Fibroblast of gingiva (primary cell): ENCODE measurements at regions not wholly inside any gene's neighbourhood (a gene's known extent, or its start where the extent isn't known, plus 50 kb on each side); places are given as distances from the start of the nearest gene placed in this dataset.

ENCODE experiments used
- DNase-seq: peaks from one replicate; pipeline ENCODE4 v3.0.0-alpha.2; 2011; ENCODE audit warnings: low read depth

DNA sequence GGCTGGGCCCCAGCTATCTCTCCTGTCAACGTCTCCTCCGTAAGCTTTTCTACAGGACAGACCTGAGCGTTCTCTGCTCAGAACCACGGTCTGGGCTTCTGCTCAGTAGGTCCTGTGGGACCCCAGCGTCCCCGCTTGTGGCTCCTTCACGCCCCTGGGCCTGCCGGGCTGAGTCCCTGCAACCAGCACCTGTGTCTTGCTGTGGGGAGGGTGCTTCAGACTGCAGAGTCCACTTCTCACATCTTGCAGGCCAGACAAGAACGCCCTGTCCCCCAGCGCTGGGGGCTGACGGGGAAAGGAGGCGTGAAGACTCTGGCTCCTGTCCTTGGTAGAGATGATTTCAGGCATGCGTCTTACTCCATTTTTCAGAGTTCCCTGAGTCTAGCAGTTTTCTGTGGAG lies 1480.8 kb downstream of the BRD1 start:
- DNase-seq, result no peak

DNA sequence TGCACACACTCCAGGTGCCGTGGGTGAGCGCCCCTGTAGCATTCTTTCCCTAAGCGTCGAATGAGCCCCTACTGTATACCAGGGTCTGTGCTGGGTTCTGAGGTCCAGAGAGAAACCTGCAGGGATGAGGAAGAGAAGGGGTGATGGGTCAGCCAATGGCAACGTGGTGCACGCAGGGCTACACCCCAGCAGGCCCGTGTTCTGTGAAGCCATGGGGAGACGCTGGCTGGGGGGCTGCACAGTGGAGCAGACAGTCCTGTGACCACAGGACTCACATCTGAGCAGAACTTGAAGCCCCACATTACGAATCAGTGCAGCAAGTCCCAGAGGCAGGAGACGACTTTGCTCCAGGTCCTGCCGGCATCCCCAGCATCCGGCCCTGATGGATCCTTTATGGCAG lies 1481.4 kb downstream of the BRD1 start:
- DNase-seq, result no peak

DNA sequence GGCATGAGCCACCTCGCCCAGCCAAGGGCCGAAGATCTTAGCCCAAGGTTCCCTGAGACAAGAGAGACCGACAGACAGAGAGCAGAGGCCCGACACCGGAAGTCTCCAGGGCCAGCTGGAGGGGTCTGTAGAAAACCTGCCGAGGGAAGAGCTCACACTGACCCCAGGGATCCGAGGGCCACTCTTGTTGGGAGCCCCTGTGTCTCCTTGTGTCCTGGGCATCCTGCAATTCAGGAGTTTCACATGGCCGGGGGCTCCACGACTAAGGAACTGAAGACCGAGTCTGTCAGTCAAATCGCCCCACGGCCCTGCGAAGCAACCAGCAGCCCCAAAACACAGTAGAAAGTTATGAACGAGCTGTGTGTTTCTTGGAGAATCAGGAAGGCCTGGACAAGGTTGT lies 1482.0 kb downstream of the BRD1 start:
- no peak for DNase-seq

DNA sequence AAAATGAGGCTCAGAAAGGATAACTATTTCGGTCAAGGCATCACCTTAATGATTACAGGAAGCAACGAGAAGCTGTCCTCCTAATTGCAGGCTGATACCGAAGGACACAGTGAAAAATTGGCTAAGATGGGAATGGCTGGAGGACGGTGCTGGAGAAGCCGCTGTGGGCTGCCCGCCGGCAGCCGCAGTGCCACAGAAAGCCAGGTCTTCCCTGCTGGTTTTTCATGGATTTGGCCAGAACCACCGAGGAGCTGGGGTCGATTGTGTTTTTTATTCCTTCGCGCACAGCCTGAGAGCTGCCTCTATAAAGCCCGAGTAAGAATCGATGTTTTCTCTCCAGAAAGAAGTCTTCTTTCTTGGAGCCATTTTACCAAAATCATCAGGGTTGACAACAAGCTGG lies 1484.2 kb downstream of the BRD1 start:
- DNase-seq, result no peak

DNA sequence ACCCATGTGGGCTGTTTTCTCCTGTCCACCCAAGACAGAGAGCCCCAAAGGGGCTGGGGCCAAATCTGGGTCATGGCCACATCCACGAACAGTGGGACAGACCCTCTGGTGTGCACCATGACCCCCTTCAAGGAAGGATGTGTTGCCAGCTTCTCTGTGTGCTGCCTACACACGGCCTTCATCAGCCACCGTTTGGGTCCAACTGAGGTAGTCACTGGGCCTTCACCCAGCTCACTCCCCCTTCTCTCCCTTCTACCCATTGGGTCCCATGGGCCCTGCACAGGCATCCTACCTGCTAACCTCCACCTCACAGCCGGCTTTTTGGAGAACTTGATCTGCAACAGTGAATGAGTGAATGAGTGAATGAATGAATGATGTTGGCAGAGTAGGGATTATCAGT lies 1484.9 kb downstream of the BRD1 start:
- DNase-seq, result no peak

DNA sequence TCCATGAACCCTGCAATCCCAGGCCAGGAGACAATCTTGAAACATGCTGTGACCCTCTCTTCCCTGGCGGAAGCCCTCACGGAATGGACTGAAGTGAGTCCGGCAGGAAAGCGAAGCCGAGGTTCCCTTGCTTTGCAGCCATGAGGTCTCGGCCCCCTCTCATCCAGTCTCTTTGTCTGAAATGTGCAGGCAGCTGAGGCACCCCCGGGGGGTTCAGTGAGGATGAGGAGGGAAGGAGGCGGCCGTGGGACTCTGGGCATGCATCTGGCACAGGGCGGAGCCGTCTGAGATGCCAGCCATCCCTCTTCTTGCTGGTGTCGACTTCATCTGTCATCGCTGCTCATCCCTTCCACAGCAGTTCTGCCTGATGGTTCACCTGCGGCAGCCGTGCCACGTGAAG lies 1485.7 kb downstream of the BRD1 start:
- DNase-seq, result no peak

DNA sequence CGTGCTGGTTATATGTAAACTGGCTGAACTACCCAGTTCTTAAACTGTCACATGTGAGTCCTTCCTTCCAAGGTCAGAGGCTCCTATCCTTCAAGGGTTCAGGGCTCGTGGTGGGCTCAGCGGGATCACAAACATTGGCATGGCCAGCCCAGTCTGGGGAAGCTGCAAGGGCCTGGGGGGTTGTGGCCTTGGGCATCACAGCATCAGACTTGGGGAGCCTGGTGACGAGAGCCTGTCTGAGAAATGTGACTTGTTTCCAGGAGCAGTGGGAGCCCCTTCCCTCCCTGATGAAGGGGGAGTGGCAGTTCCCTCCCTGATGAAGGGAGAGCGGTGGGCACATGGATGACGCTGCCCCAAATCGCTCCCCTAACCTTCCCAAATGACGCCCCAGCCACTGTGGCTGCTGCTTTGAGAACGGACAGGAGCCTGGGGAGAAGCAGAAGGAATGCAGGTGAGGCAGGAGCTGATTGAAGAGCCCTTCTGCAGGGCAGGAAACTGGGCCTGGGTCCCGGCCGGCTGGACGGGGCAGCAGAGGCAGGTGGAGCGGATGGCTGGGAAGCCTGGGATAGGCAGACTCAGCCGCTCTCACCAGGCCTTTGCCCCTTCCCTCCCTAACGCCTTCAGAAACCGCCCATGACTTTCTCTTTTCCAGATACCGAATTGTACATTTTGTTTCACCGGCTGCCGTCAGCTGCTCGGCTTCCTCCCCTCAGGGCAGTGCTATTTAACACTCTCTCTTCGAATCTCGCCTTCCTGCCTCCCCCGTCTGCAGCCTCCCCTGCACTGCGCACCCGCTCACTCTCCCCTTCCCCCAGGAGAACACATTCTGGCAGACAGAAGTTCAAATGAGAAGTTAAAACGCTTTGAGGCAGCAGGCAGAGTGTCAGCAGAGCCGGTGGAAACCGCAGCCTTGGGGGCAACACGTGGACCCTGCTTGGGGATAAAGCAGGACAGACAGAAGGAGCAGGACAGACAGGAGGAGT lies 1486.7 kb downstream of the BRD1 start:
- no peak for DNase-seq

DNA sequence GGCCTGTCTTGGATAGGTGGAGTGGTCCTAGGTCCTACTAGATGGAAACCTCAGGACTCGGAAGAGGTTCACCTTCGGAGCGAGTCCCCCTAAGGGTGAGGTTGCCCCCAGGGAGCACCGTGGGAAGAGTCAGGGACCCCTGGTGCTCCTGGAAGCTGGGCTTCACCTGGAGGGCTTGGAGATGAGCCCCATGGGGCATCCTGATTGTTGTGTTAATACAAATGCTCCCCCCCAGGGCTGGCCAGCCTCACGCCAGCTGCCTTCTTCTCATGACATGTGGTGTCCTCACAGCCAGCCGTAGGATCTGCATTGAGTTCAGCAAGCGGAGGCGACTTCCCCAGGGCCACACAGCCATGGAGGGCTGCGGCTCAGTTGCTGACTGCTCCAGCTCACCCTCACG lies 1487.5 kb downstream of the BRD1 start:
- DNase-seq, result no peak

DNA sequence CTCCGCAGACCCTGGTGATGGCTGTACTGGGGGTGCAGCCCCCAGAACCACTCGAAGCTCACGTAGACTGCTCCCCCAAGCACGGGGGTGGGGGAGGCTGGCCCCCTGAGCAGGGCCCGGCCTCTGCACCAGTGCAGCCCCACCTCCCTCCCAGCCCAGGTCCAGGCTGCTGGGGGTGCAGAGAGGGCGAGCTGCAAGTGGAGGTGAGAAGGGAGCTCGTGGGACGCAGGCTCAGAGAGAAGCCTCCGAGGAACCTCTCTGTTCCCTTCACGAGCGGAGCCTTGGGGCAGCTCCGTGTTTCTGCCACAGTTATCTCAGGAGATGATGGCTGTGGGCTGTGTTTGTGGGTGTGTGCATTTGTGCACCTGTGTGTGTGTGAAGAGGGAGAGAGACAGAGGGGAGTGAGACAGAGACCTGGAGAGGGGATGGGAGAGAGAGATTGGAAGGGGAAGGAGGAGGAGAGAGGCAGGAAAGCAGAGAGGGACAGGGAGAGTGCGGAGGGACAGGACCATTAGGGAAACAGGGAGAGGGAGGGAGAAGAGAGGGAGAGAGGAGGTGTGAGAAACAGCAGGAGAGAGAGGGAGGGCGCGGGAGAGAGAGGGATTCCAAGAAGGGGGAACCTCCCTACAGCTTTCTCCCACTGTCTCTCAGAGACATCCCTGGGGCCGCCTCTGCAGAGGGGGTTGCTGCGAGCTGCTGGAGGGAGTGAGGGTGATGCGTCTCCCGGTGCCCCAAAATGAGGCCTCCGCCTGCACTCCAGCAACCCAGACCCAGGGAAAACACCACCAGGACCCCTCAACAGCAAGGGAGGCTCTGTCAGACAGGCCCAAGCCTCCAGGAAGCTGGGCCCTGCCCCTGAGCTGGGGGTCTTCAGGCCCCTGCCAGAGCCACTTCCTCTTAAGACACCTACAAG lies 1488.6 kb downstream of the BRD1 start:
- no peak for DNase-seq

DNA sequence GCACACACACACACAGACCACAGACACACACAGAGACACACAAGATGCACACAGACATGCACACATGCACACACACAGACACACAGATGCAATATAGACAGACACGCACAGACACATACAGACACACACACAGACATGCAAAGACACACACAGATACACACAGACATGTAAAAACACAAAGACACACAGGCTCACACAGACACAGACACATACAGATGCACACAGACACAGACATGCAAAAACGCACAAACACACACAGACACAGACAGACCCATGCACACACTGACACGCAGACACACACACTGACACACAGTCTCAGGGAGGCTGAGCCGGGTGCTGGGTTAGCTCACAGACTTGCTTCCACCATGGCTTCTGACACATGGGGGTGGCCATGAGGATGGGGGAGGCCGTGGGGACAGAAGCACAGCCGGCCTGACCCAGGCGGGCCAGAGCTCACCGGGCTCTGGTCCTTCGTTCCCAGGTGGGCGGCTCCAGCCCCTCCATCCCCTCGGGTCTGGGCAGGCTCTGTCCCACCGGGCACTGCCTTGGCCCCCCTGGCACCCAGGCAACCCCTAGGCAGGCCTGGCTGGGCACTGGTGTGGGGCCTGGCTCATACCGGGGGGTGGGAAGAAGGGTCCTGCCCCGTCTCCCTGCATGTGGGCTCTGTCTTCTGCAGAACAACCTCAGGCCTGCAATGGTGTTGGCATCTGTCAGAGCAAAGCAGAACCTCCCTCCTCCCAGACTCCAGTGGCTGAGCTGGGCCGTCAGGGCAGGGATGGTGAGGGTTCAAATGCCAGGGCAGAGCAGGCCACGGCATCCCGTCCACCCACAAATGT lies 1489.5 kb downstream of the BRD1 start:
- no peak for DNase-seq

DNA sequence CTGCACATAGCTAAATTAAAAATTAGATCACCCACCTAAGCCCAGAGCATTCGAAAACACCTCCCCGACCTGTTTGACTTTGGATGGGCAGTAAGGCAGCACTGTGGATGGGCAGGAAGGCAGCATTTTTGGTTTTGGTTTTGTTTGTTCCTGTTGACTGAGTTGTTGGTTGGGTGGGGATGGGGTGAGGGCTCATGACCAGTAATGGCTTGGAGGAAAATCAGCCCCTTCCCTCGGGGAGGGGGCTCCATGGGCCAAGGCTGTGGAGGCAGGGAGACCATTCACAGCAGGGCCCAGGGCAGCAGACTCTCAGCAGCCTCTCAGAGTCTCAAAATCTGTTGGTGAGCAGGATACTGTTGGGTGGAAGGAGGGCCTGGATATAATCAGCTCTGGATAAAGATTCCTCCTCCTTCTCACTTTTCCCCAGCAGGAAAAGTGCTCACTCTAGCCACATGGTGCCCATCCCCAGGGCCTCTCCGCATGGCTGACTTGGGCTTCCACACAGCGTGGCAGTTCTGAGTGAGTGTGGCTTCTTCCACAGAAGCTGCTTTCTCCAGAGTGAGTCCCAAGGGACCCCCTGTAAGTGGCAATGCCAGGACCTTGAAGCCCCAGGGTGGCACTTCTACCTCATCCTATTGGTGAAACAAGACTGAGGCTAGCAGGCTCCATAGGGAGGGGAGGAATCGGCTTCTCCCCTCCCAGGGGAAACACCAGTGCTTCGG lies 1491.2 kb downstream of the BRD1 start:
- DNase-seq, result no peak

DNA sequence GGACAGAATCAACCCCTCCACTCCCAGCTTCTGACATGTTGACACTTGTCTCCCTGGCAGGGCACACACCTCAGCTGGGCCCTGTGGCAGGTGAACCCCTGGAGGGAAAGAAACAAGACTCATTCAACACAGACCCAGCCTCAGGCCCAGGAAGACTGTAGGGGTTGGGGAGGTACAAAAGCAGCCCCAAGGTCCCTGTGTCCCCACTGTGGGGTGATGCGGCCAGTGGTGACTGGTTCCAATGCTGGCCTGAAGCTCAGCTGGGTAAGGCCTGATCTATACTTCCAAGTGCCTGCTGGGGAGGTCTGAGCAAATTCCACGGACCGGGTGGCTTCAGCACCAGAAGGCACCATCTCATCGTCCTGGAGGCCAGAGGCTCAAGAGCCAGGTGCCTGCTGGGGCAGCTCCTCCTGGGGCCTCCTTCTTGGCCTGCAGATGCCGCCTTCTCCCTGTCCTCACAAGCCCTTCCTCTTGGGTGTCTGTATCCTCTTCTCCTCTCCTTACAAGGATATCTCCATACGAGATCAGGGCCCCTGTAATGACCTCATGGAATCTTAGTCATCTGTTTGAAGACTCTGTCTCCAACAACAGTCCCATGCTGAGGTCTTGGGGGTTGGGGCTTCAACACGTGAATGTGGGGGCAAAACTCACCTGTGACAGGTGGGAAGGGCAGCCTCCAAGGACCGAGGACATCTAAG lies 1492.1 kb downstream of the BRD1 start:
- no peak for DNase-seq

DNA sequence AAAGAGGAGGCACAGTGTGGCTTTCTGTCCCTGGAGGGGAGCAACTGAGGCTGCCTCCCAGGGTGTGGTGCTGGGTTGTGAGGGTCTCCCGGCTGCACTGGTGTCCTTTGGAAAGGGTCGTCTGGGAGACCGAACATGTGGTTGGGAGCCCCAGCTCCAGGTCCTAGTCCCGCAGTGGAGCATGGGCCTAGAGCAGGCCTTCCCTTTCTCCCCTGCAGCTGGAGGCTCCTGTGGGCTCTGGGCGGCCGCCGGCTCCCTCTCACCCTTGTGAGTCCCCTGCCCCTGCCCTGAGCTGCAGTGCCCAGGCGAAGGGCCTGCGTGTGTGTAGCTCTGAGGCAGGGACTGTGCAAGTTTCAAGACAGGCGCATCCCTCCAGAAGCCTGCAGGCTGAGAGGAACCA lies 1492.7 kb downstream of the BRD1 start:
- DNase-seq, result no peak

DNA sequence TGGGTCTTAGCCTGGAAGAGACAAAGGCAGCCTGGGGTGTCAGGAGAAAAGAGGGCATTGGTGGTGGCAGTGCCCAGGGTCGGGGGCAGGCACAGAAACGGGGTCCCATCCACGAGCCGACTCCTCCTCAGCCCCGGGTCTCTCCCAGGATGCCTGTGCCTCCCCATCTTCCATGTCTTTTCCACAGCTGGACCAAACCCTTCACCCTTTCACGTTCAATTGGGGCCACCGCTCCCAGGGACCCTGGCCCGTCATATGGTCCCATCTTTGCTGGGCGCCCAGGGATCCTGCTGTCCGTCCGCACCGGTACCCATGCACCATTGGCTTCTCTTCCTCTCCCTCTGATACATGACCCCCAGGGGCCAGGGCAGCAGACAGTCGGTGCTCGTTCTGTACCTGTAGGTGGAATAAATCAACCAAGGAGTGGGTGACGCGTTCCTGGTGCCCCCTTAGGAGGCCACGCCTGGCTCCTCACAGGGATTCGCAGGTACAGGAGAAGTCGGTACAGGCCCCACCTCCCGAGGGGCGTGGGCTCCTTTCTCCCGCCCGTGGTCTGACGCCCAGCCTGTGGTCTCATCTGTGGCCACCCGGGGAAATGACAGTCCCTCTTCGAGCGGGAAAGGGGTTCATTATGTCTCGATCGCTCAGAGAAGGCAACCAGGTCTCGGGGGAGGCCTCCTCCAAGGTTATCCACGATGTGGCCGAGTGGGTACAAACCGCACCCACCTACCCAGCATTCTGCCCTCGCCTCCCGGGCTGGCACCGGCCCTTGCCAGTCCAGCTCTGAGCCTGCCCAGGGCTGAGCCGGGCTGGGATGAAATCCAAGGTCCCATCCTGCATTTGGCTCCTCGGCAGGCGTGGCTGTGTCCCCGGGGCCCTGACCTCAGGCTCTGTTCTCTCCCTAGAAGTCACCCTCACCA lies 1493.6 kb downstream of the BRD1 start:
- no peak for DNase-seq

DNA sequence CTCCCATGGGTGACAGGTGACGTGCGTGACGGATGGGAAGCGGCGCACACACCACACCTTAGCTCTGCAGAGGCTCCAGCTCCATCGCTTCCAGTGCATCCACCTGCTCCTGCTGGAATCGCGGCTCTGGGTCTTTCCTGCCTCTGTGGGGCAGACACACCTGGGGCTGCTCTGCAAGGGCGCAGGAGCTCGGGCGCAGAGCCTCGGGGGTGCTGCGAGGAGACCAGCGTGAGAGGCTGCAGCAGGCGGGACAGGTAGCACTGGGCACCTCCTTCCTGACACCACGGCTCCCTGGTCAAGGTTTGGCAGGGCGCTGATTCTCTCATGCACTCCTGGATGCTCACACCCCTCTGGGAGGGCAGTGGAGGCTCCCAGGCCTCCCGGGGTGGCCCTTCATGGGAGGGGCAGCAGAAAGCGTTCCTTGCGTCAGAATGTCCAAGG lies 1494.3 kb downstream of the BRD1 start:
- no peak for DNase-seq

DNA sequence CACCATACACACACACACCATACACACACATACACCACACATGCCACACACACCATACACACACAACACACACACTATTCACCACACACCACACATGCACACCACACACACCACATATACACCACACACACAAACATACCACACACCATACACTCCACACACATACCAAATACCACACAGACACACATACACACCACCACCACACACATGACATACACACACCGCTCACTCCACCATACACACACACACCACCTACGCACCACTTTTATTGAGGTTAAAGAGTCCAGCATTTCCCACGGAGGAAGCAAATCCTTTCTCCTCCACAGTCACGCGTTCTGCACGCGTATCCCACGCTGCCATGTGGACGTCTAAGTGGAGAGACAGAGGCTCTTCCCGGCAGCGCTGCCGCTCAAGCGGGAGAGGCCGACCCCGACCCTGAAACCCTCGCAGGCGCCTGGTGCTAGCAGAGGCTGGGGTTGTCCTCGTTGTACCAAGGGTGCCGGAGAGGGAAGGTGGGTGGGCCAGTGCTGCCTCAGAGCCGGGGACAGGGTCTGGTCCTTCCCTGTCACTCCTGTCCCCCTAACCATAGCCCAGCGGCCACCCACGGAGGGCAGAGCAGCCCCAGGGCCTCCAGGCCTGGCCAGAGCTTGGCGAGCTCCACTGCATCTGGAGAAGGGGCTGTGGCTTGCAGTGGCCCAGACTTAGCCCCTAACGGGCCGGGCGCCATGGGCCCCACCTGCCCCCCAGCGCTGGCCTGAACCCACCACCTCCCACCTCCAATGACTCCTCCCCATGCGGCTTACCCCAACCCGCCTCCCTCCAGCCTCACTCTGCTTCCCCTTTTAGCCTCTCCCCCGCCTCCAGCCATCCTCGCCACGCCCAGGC lies 1495.0 kb downstream of the BRD1 start:
- no peak for DNase-seq

DNA sequence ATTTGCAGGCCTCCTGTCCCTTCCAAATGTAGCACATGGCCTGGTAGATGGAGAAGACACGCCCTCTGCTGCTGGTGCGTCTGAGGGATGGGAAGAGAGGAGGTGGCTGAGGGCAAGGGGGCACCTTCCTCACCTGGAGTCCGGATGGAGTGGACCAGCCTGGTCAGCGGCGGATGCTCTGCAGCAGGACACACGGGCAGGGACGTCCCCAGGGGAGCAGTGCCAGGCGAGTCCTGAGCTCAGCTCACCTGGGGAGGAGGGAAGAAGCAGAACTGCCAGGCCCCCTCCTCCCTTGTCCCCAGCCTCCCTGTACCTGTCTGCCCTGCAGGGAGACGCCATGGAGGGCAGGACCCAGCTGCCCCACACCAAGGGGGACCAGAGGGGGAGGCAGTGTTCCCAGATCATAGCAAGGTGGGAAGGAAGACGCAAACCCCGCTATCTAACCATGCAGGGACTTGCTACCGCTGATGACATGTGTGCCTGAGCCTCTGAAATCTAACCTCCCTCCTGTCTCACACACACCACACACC lies 1495.9 kb downstream of the BRD1 start:
- no peak for DNase-seq

DNA sequence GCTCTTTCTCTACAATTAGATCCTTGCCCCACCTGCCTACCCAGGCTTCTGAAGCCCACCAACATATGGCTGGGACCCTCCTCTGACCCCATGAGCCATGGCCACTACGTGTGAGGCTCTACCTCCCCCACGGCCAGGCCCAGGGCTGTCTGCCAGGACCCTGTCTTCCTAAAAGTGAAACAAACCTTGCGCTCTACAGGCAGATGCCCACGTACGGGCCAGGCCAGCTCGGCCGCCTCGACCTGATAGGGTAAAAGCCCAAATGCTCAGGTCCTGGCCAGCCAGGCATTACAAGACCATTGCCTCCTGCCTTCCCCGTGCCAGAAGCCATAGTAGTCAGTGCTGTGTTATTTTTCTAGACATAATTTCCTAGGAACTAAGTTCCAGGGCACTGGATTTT lies 1496.4 kb downstream of the BRD1 start:
- no peak for DNase-seq
